OCI-LY3 (cell line): ENCODE measurements at regions not wholly inside any gene's neighbourhood (a gene's known extent, or its start where the extent isn't known, plus 50 kb on each side); places are given as distances from the start of the nearest gene placed in this dataset.

Experiments used
- H2AFZ ChIP-seq: fragments of 200-600, 300-600 bp; shearing (Covaris generic); 2 replicates; pipeline ENCODE4 v1.6.0; 2014; ENCODE audit warnings: antibody characterized with exemption, low read depth, low read length
- H3K27ac ChIP-seq: fragments of 200-600, 300-600 bp; sonication (generic); 2 replicates; pipeline ENCODE4 v1.5.1; 2014; ENCODE audit warnings: mild to moderate bottlenecking, low read length, moderate library complexity, mixed read lengths
- H3K27me3 ChIP-seq: fragments of 200-600, 300-600 bp; sonication (generic); 2 replicates; pipeline ENCODE4 v1.6.1; 2014; ENCODE audit warnings: low read depth, low read length, mixed read lengths
- H3K36me3 ChIP-seq: fragments of 200-600, 300-600 bp; sonication (generic); replicated peaks from 2 replicates; pipeline ENCODE3; 2014; ENCODE audit warnings: low read depth, low read length, mixed read lengths
- H3K4me1 ChIP-seq: fragments of 300-600, 200-600 bp; sonication (generic); 2 replicates; pipeline ENCODE4 v1.6.1; 2014; ENCODE audit warnings: low read length, mixed read lengths
- H3K4me2 ChIP-seq: fragments of 200-600, 300-600 bp; sonication (generic); 2 replicates; pipeline ENCODE4 v1.6.1; 2014; ENCODE audit warnings: low read length, mixed read lengths
- H3K4me3 ChIP-seq: fragments of 300-600, 200-600 bp; sonication (generic); 2 replicates; pipeline ENCODE4 v1.5.1; 2014; ENCODE audit warnings: antibody characterized with exemption, mild to moderate bottlenecking, low read length, moderate library complexity
- H3K79me2 ChIP-seq: fragments of 300-600, 200-600 bp; shearing (Covaris generic); 2 replicates; pipeline ENCODE4 v1.6.1; 2014; ENCODE audit warnings: mild to moderate bottlenecking, low read length, mixed read lengths
- H3K9ac ChIP-seq: fragments of 300-600, 200-600 bp; shearing (Covaris generic); 2 replicates; pipeline ENCODE4 v1.6.0; 2014; ENCODE audit warnings: mild to moderate bottlenecking, low read length, moderate library complexity
- H3K9me3 ChIP-seq: fragments of 200-600, 300-600 bp; shearing (Covaris generic); 2 replicates; pipeline ENCODE4 v1.6.1; 2014; ENCODE audit warnings: low read length, mixed read lengths; ENCODE audit not compliant: insufficient read depth
- H4K20me1 ChIP-seq: fragments of 200-600, 300-600 bp; sonication (generic); 2 replicates; pipeline ENCODE4 v1.6.1; 2016; ENCODE audit warnings: low read length, mixed read lengths; ENCODE audit not compliant: insufficient read depth
- CTCF ChIP-seq: fragments of 200-600, 300-600 bp; sonication (generic); IDR thresholded peaks from 2 replicates; pipeline ENCODE4 v1.5.1; 2014; ENCODE audit warnings: antibody characterized with exemption, low read length, low read depth
- EZH2phosphoT487 ChIP-seq: fragments of 200-600 bp; shearing (Covaris generic); IDR thresholded peaks from 2 replicates; pipeline ENCODE4 v1.6.1; 2018; ENCODE audit warnings: antibody characterized with exemption, mixed run types, low read depth

- Histone ChIP-seq H3K4me3 (no peak overlapping the region), H3K79me2 (no peaks in the 10 kb centered on the region), H3K9ac (no peak overlapping the region), H3K4me2 (no peak overlapping the region), H3K9me3 (no peaks in the 10 kb centered on the region), H2AFZ (no peak overlapping the region), H4K20me1 (no peaks in the 10 kb centered on the region), H3K4me1 (no peaks in the 10 kb centered on the region), H3K36me3 (no peaks in the 10 kb centered on the region), H3K27ac (no peak overlapping the region), H3K27me3 (no peaks in the 10 kb centered on the region)
- TF ChIP-seq CTCF: no peak
- no peak for TF ChIP-seq EZH2phosphoT487
Observed at GRCh38 chr5:68381060-68381459, 165.5 kb downstream of the PIK3R1 start.

- no peak for TF ChIP-seq CTCF
- no peak for TF ChIP-seq EZH2phosphoT487
- H3K27me3 ChIP-seq: no peaks in the 10 kb centered on the region
- H3K27ac ChIP-seq: no peak overlapping the region
- H3K9ac ChIP-seq: no peak overlapping the region
- H4K20me1 ChIP-seq: no peaks in the 10 kb centered on the region
- H3K9me3 ChIP-seq: no peaks in the 10 kb centered on the region
- H3K4me1 ChIP-seq: no peaks in the 10 kb centered on the region
- H3K4me2 ChIP-seq: no peak overlapping the region
- H2AFZ ChIP-seq: no peak overlapping the region
- no peak overlapping the region for H3K4me3 ChIP-seq
- no peaks in the 10 kb centered on the region for H3K36me3 ChIP-seq
- H3K79me2 ChIP-seq: no peaks in the 10 kb centered on the region
Observed at GRCh38 chr5:68381909-68382308, 166.4 kb downstream of the PIK3R1 start.

DNA sequence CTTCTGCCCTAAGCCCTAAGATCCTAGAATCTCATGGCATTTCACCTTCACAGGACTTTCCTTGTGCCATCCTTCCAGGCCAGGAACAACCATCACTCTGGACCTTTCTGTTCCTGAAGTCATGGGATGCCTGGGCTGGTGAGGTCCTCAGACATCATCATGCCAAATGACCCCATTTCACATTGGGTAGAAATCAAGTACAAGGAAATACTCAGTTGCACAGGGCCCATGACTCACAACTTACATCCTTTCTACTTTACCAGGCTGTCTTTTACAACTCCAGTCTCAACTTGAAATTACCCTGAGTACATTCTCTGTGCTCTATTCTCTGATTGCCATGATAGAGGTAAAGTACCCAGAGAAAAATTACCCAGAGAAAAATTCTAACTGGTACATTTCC, 167.1 kb downstream of the PIK3R1 start:
- H3K27me3 ChIP-seq: no peaks in the 10 kb centered on the region
- no peak overlapping the region for H3K4me2 ChIP-seq
- H3K27ac ChIP-seq: no peak overlapping the region
- TF ChIP-seq EZH2phosphoT487 (no peak), CTCF (no peak)
- no peaks in the 10 kb centered on the region for H3K4me1 ChIP-seq
- H3K79me2 ChIP-seq: no peaks in the 10 kb centered on the region
- no peak overlapping the region for H2AFZ ChIP-seq
- no peaks in the 10 kb centered on the region for H4K20me1 ChIP-seq
- H3K4me3 ChIP-seq: no peak overlapping the region
- H3K9me3 ChIP-seq: no peaks in the 10 kb centered on the region
- no peak overlapping the region for H3K9ac ChIP-seq
- H3K36me3 ChIP-seq: no peaks in the 10 kb centered on the region

DNA sequence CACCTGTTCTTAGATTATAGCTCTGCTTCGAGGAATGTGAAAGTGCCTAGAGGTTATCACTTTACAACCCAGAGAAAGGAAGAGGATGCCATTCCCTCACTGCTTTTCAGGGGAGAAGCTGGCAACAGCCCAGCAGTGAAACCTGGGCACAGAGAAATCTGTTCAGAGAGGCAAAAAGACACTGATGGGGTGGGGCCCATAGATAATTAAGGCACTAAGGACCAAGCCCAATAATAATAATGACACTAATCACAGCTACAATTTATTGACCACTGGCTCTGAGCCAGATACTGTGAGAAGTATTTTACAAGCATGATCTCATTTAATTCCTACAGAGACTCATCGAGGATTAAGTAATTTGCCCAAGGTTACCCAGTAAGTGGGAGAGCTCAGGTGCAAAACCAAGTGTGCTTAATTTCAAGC, 168.3 kb downstream of the PIK3R1 start:
- H3K36me3 ChIP-seq: no peaks in the 10 kb centered on the region
- TF ChIP-seq CTCF (no peak), EZH2phosphoT487 (no peak)
- H3K4me2 ChIP-seq: no peak overlapping the region
- H3K27me3 ChIP-seq: no peaks in the 10 kb centered on the region
- H4K20me1 ChIP-seq: no peaks in the 10 kb centered on the region
- no peaks in the 10 kb centered on the region for H3K9me3 ChIP-seq
- H3K4me1 ChIP-seq: no peaks in the 10 kb centered on the region
- H3K27ac ChIP-seq: no peak overlapping the region
- H3K79me2 ChIP-seq: no peaks in the 10 kb centered on the region
- H2AFZ ChIP-seq: no peak overlapping the region
- no peak overlapping the region for H3K4me3 ChIP-seq
- H3K9ac ChIP-seq: no peak overlapping the region
